Endodermal cell (in vitro differentiated cells): ENCODE measurements at regions not wholly inside any gene's neighbourhood (a gene's known extent, or its start where the extent isn't known, plus 50 kb on each side); places are given as distances from the start of the nearest gene placed in this dataset.

ENCODE experiments used
- DNase-seq: peaks from one replicate; pipeline ENCODE4 v3.0.0-alpha.2; 2017
- H3K27ac ChIP-seq: 2 replicates; pipeline ENCODE4 v1.5.1; 2013; ENCODE audit warnings: mild to moderate bottlenecking, low read depth, low read length, moderate library complexity
- H3K27me3 ChIP-seq: 2 replicates; pipeline ENCODE4 v1.6.1; 2013; ENCODE audit warnings: mild to moderate bottlenecking, low read length, moderate library complexity; ENCODE audit not compliant: insufficient read depth, control insufficient read depth, poor library complexity, severe bottlenecking
- H3K36me3 ChIP-seq: 2 replicates; pipeline ENCODE4 v1.7.0; 2013; ENCODE audit warnings: mild to moderate bottlenecking, low read length, moderate library complexity; ENCODE audit not compliant: control insufficient read depth, insufficient read depth
- H3K4me1 ChIP-seq: one replicate; pipeline ENCODE4 v1.7.0; 2013; ENCODE audit warnings: low read length; ENCODE audit not compliant: control insufficient read depth, insufficient read depth
- H3K4me3 ChIP-seq: 2 replicates; pipeline ENCODE4 v1.5.1; 2013; ENCODE audit warnings: mild to moderate bottlenecking, low read length, moderate library complexity
- H3K9ac ChIP-seq: 2 replicates; pipeline ENCODE4 v1.6.1; 2013; ENCODE audit warnings: mild to moderate bottlenecking, low read length, moderate library complexity; ENCODE audit not compliant: poor library complexity, severe bottlenecking; ENCODE audit errors: extremely low read depth
- H3K9me3 ChIP-seq: 2 replicates; pipeline ENCODE4 v1.6.1; 2013; ENCODE audit warnings: mild to moderate bottlenecking, low read length, moderate library complexity; ENCODE audit not compliant: control insufficient read depth
- H3K27ac Mint-ChIP-seq: 2 replicates; pipeline ENCODE4 v1.8.0; 2020; ENCODE audit warnings: mixed read lengths
- H3K27me3 Mint-ChIP-seq: 2 replicates; pipeline ENCODE4 v1.8.0; 2021; ENCODE audit warnings: mild to moderate bottlenecking, mixed read lengths; ENCODE audit not compliant: insufficient read depth
- H3K36me3 Mint-ChIP-seq: 2 replicates; pipeline ENCODE4 v1.8.0; 2020; ENCODE audit warnings: low read depth, mixed read lengths
- H3K4me1 Mint-ChIP-seq: 2 replicates; pipeline ENCODE4 v1.8.0; 2020; ENCODE audit warnings: mixed read lengths
- H3K4me3 Mint-ChIP-seq: 2 replicates; pipeline ENCODE4 v1.8.0; 2020; ENCODE audit warnings: mild to moderate bottlenecking, moderate library complexity, mixed read lengths
- H3K9me3 Mint-ChIP-seq: 2 replicates; pipeline ENCODE4 v1.8.0; 2020; ENCODE audit warnings: mild to moderate bottlenecking, mixed read lengths
- WGBS, 2 experiments: methylation state at CpG; one replicate each; pipeline versions ENCODE4 v1.1.5 to v1.1.7; 2013; ENCODE audit warnings: missing lambda C conversion rate in 2 of 2, mixed read lengths in 1 of 2; ENCODE audit not compliant: insufficient coverage in 1 of 2, insufficient read length in 1 of 2; 5-methylcytosine and 5-hydroxymethylcytosine counted together
- TF ChIP-seq, protein P1 (sequence below): fragments of 200-600 bp; sonication (generic); conservative IDR thresholded peaks from 2 replicates; pipeline ENCODE4 v1.5.0; 2021; ENCODE audit warnings: antibody characterized with exemption, mild to moderate bottlenecking

DNA sequence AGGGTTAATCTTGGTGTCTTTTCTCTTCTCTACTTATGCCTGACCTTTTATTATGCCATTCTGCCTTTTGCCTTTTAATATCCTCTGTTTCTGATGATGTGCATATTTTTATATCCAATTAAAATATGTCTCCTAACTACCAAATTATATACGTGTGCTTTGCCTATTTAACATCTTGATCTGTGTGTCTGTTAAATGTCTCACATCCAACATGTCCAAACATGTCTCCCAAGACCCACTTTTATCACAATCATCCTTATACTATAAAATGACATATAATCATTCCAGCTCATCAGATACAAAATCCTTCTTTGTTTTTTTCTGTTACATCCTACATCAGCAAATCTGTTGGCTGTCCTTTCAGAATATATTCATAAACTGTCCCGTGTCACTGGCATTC, 539.5 kb downstream of the ZPLD1 start:
- Mint-ChIP-seq H3K4me1 (no peaks in the 10 kb centered on the region), H3K36me3 (no peaks in the 10 kb centered on the region), H3K27ac (no peak overlapping the region), H3K27me3 (no peaks in the 10 kb centered on the region), H3K9me3 (no peaks in the 10 kb centered on the region), H3K4me3 (no peak overlapping the region)
- Histone ChIP-seq H3K27me3 (no peaks in the 10 kb centered on the region), H3K4me3 (no peak overlapping the region), H3K4me1 (no peaks in the 10 kb centered on the region), H3K9ac (no peak overlapping the region), H3K9me3 (no peaks in the 10 kb centered on the region), H3K27ac (no peak overlapping the region), H3K36me3 (no peaks in the 10 kb centered on the region)
- DNase-seq = no peak
- 89 to 100% methylated on average over 1 to 2 of the region's 2 CpGs for WGBS, 2 experiments
- TF ChIP-seq, protein P1, sequence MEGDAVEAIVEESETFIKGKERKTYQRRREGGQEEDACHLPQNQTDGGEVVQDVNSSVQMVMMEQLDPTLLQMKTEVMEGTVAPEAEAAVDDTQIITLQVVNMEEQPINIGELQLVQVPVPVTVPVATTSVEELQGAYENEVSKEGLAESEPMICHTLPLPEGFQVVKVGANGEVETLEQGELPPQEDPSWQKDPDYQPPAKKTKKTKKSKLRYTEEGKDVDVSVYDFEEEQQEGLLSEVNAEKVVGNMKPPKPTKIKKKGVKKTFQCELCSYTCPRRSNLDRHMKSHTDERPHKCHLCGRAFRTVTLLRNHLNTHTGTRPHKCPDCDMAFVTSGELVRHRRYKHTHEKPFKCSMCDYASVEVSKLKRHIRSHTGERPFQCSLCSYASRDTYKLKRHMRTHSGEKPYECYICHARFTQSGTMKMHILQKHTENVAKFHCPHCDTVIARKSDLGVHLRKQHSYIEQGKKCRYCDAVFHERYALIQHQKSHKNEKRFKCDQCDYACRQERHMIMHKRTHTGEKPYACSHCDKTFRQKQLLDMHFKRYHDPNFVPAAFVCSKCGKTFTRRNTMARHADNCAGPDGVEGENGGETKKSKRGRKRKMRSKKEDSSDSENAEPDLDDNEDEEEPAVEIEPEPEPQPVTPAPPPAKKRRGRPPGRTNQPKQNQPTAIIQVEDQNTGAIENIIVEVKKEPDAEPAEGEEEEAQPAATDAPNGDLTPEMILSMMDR = no peak

DNA sequence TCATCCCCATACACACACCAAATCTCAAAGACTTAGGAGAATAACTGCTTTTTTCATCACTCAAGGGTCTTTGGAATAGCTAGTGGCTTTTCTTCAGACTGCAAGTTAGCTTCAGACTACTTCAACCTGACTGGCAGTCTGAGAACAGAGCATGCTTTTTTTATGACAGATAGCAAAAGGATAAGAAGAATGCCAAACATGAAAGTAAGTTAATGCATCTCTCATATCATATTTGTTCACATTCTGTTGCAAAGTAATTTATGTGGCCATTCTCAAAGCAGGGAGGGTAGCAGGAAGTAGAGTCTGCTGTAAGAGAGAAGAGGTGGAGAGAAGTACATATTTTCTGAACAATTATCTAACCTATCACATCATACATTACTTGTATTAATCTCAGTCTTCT, 544.4 kb downstream of the ZPLD1 start:
- Mint-ChIP-seq H3K36me3 (no peaks in the 10 kb centered on the region), H3K9me3 (no peaks in the 10 kb centered on the region), H3K4me3 (no peak overlapping the region), H3K27me3 (no peaks in the 10 kb centered on the region), H3K27ac (no peak overlapping the region), H3K4me1 (no peaks in the 10 kb centered on the region)
- Histone ChIP-seq H3K4me1 (no peaks in the 10 kb centered on the region), H3K4me3 (no peak overlapping the region), H3K9ac (no peak overlapping the region), H3K27ac (no peak overlapping the region), H3K9me3 (no peaks in the 10 kb centered on the region), H3K36me3 (no peaks in the 10 kb centered on the region), H3K27me3 (no peaks in the 10 kb centered on the region)
- no peak for DNase-seq
- TF ChIP-seq, protein P1 = no peak

DNA sequence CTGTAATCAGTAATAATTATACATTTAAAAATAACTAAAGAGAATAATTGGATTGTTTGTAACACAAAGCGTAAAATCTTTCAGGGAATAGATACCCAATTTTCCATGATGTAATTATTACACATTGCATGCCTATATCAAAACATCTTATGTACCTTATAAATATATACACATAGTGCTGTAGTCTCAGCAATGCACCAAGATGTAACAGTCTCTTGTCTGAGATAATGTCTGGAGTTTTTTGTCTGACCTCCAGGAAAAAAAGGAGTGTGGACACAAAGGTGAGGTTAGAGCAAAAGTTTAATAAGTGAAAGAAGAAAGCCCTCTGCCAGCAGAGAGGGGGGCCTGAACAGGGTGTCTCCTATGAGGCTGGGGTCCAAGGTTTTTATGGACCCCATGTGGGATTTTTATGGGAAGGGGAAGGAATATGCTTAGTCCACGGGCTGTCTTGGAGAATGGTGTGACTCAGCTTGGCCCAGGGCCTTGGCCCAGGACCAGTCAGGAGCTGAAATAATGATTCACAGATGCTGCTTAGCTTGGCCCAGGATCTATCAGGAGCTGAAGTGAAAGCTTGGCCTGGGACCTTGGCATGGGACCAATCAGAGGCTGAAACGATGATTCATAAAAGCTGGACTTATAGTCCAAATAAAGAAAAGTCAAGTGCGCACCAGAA, 545.0 kb downstream of the ZPLD1 start:
- TF ChIP-seq, protein P1 = no peak
- Histone ChIP-seq H3K4me1 (no peaks in the 10 kb centered on the region), H3K4me3 (no peak overlapping the region), H3K27me3 (no peaks in the 10 kb centered on the region), H3K9me3 (no peaks in the 10 kb centered on the region), H3K27ac (no peak overlapping the region), H3K36me3 (no peaks in the 10 kb centered on the region), H3K9ac (no peak overlapping the region)
- H3K4me1 Mint-ChIP-seq = no peaks in the 10 kb centered on the region
- H3K27me3 Mint-ChIP-seq = no peaks in the 10 kb centered on the region
- H3K36me3 Mint-ChIP-seq = no peaks in the 10 kb centered on the region
- H3K4me3 Mint-ChIP-seq = no peak overlapping the region
- no peak for DNase-seq
- no peaks in the 10 kb centered on the region for H3K9me3 Mint-ChIP-seq
- 61 to 100% methylated on average over 2 to 4 of the region's 4 CpGs for WGBS, 2 experiments
- no peak overlapping the region for H3K27ac Mint-ChIP-seq
